ENCODE measurements at regions not wholly inside any gene's neighbourhood (a gene's known extent, or its start where the extent isn't known, plus 50 kb on each side); places are given as distances from the start of the nearest gene placed in this dataset.

- no peak for TF ChIP-seq CREB1 (CRISPR knock-in tag; IDR thresholded peaks at IDR 0.05; ENCODE audit: low read depth)
- no peak for TF ChIP-seq ZNF462 (CRISPR knock-in tag; IDR thresholded peaks at IDR 0.05)
- TF ChIP-seq EZH2phosphoT487 (IDR thresholded peaks at IDR 0.05; ENCODE audit: unreplicated experiment) = no peak
Observed at GRCh38 chr15:85316244-85316934, 64.0 kb upstream of the AKAP13 start (continued).

GRCh38 chr15:85318048-85318731 is 62.2 kb upstream of the AKAP13 start:
- Mint-ChIP-seq H3K27ac (no peak overlapping the region), H3K4me1 (peaks cover 3% of the 10 kb centered on the region; the same call in 2 of the 3 replicates), H3K36me3 (ENCODE audit: low read depth) (no peaks in the 10 kb centered on the region), H3K27me3 (ENCODE audit: insufficient read depth, low read depth, poor library complexity) (no peaks in the 10 kb centered on the region), H3K9me3 (no peaks in the 10 kb centered on the region; the same call in 2 of the 3 replicates), H3K4me3 (no peak overlapping the region)
- no peaks in the 10 kb centered on the region for H3K79me2 ChIP-seq (replicated peaks; ENCODE audit: insufficient read depth)
- DNase-seq (ENCODE audit: low spot score) (no peak), ATAC-seq (no peak)
- no peak overlapping the region for H3K4me3 ChIP-seq
- no peaks in the 10 kb centered on the region for H3K27me3 ChIP-seq (ENCODE audit: insufficient read depth)
- H3K4me2 ChIP-seq = no peak overlapping the region
- H3K27ac ChIP-seq (ENCODE audit: low read depth) = no peak overlapping the region
- no peaks in the 10 kb centered on the region for H4K20me1 ChIP-seq (replicated peaks; ENCODE audit: insufficient read depth)
- H3K9me2 ChIP-seq (ENCODE audit: insufficient read depth) = peaks cover 7% of the 10 kb centered on the region; the same call in 1 of the 2 replicates
- H3K36me3 ChIP-seq (ENCODE audit: insufficient read depth) = no peaks in the 10 kb centered on the region
- H3K4me1 ChIP-seq (ENCODE audit: insufficient read depth) = no peaks in the 10 kb centered on the region
- H2AFZ ChIP-seq = no peak overlapping the region
- no peak for TF ChIP-seq REST (IDR thresholded peaks at IDR 0.05; ENCODE audit: unreplicated experiment)
- no peak for TF ChIP-seq ZNF331 (CRISPR knock-in tag; IDR thresholded peaks at IDR 0.05; ENCODE audit: low read depth)
- TF ChIP-seq CTCF (conservative IDR thresholded peaks at IDR 0.05; ENCODE audit: low read depth in 2 of 2) = no peak
- TF ChIP-seq NANOG (IDR thresholded peaks at IDR 0.05; ENCODE audit: borderline replicate concordance) = no peak
- H3F3A ChIP-seq (replicated peaks; ENCODE audit: low read depth) = no peaks in the 10 kb centered on the region
